Stimulated activated naive CD4-positive, alpha-beta T cell (primary cell): ENCODE measurements at regions not wholly inside any gene's neighbourhood (a gene's known extent, or its start where the extent isn't known, plus 50 kb on each side); places are given as distances from the start of the nearest gene placed in this dataset.
"Not testable (repeated sequence)": the region's sequence is repeated elsewhere in the genome, so short reads cannot be mapped to it uniquely, and the experiment has no call there.

ENCODE experiments used
- DNase-seq, 6 experiments: peaks; one replicate each; lab custom pipeline; 2025; lab: John Stamatoyannopoulos, UW

GRCh38 chr14:80055667-80056496, 155.4 kb downstream of the DIO2 start:
- DNase-seq: no peak

- no peak for DNase-seq
These were observed 156.1 kb downstream of the DIO2 start for GRCh38 chr14:80055226-80055625.

GRCh38 chr14:80054020-80054419, 157.3 kb downstream of the DIO2 start:
- DNase-seq: no peak

- no peak for DNase-seq
These were observed 162.2 kb downstream of the DIO2 start for GRCh38 chr14:80049055-80049454.

- no peak for DNase-seq
These were observed 163.5 kb downstream of the DIO2 start for GRCh38 chr14:80047761-80048160.

GRCh38 chr14:80037349-80037748, 174.0 kb downstream of the DIO2 start:
- DNase-seq: no peak

- no peak for DNase-seq
These were observed 186.9 kb downstream of the DIO2 start for GRCh38 chr14:80024417-80024816.

GRCh38 chr14:80018476-80018875, 192.8 kb downstream of the DIO2 start:
- not testable (repeated sequence) for DNase-seq

GRCh38 chr14:80017795-80018194, 193.5 kb downstream of the DIO2 start:
- no peak for DNase-seq

GRCh38 chr14:80010245-80010644, 201.1 kb downstream of the DIO2 start:
- not testable (repeated sequence) for DNase-seq

- DNase-seq: no peak
These were observed 205.7 kb downstream of the DIO2 start for GRCh38 chr14:80005561-80005960.

- no peak for DNase-seq
These were observed 206.4 kb downstream of the DIO2 start for GRCh38 chr14:80004871-80005270.

- no peak for DNase-seq
These were observed 208.2 kb downstream of the DIO2 start for GRCh38 chr14:80003138-80003537.

- DNase-seq: no peak
These were observed 213.6 kb downstream of the DIO2 start for GRCh38 chr14:79997509-79998208.

- DNase-seq: no peak
These were observed 218.7 kb downstream of the DIO2 start for GRCh38 chr14:79992407-79993198.

- no peak for DNase-seq
These were observed 219.4 kb downstream of the DIO2 start for GRCh38 chr14:79991866-79992265.

- DNase-seq: no peak
These were observed 221.3 kb downstream of the DIO2 start for GRCh38 chr14:79989990-79990389.

- DNase-seq: no peak
These were observed 225.1 kb downstream of the DIO2 start for GRCh38 chr14:79986251-79986650.

GRCh38 chr14:79972230-79972629, 239.1 kb downstream of the DIO2 start:
- DNase-seq: no peak

- no peak for DNase-seq
These were observed 240.0 kb downstream of the DIO2 start for GRCh38 chr14:79971330-79971729.

- DNase-seq: no peak
These were observed 243.9 kb downstream of the DIO2 start for GRCh38 chr14:79967453-79967852.

GRCh38 chr14:79967001-79967400, 244.3 kb downstream of the DIO2 start:
- no peak for DNase-seq

- no peak for DNase-seq
These were observed 245.4 kb downstream of the DIO2 start for GRCh38 chr14:79965896-79966295.
